Spleen (tissue), 11 donors: ENCODE measurements at regions not wholly inside any gene's neighbourhood (a gene's known extent, or its start where the extent isn't known, plus 50 kb on each side); places are given as distances from the start of the nearest gene placed in this dataset.

ENCODE experiments used
- DNase-seq: peaks from one replicate; pipeline ENCODE4 v3.0.0-alpha.2; 2020
- H3K27ac ChIP-seq, 8 donors: fragments of 200-600 bp; sonication (generic) in 7 of 8; 1 replicate in 4 of 8; 2 replicates in 4 of 8; pipeline versions ENCODE4 v1.5.0 to v1.8.0; 2016 to 2021; ENCODE audit warnings: inconsistent platforms in 4 of 8, mild to moderate bottlenecking in 4 of 8, moderate library complexity in 1 of 8
- H3K27me3 ChIP-seq, 7 donors: fragments of 200-600 bp; sonication (generic) in 6 of 7; replicated peaks in 1 of 7; 1 replicate in 4 of 7; 2 replicates in 3 of 7; pipeline versions ENCODE4 v1.5.0 to v1.8.0; 2016 to 2021; ENCODE audit warnings: inconsistent platforms in 3 of 7, mild to moderate bottlenecking in 1 of 7
- H3K36me3 ChIP-seq, 6 donors: fragments of 200-600 bp; sonication (generic) in 5 of 6; 1 replicate in 4 of 6; 2 replicates in 2 of 6; pipeline versions ENCODE4 v1.5.0 to v1.8.0; 2016 to 2021; ENCODE audit warnings: inconsistent platforms in 2 of 6
- H3K4me1 ChIP-seq, 6 donors: fragments of 200-600 bp; sonication (generic) in 5 of 6; 1 replicate in 3 of 6; 2 replicates in 3 of 6; pipeline versions ENCODE4 v1.5.0 to v1.8.0; 2016 to 2021; ENCODE audit warnings: inconsistent platforms in 3 of 6
- H3K4me3 ChIP-seq, 8 donors: fragments of 200-600 bp; sonication (generic) in 7 of 8; 1 replicate in 4 of 8; 2 replicates in 4 of 8; pipeline versions ENCODE4 v1.5.0 to v1.8.0; 2016 to 2021; ENCODE audit warnings: inconsistent platforms in 4 of 8, mild to moderate bottlenecking in 4 of 8, moderate library complexity in 2 of 8
- H3K9me3 ChIP-seq, 8 donors: fragments of 200-600 bp; sonication (generic) in 7 of 8; 1 replicate in 4 of 8; 2 replicates in 4 of 8; pipeline versions ENCODE4 v1.5.0 to v1.8.0; 2016 to 2021; ENCODE audit warnings: inconsistent platforms in 4 of 8
- POLR2A ChIP-seq, 3 donors: fragments of 450-650 bp; IDR thresholded peaks; one replicate each; pipeline ENCODE4 v1.5.1; 2017; ENCODE audit warnings: antibody characterized with exemption in 3 of 3, mild to moderate bottlenecking in 1 of 3
- POLR2AphosphoS5 ChIP-seq, 3 donors: sonication (generic); formaldehyde crosslinking; IDR thresholded peaks; one replicate each; pipeline ENCODE4 v1.5.1; 2017; ENCODE audit warnings: antibody characterized with exemption in 3 of 3
- WGBS, 5 donors: extraction: QIAGEN DNeasy Blood & Tissue Kit in 3 of 5; methylation state at CpG; one replicate each; pipeline versions ENCODE4 v1.1.5 to v1.1.7; 2013 to 2018; 5-methylcytosine and 5-hydroxymethylcytosine counted together
- intact Hi-C: fragments of 100-400 bp; cut with DNase I; formaldehyde crosslinking; loops from one replicate; pipeline ENCODE4 v1.15.0; 2023; ENCODE audit warnings: low total_unique reads
- small RNA-seq, 4 donors: library from RNA; depleted of rRNA; stranded (forward); fragments of <200 nt; gene quantifications; one replicate each; pipeline ENCODE3, GENCODE V24; 2016
- TF ChIP-seq, protein P1 (sequence below), 11 experiments: fragments of 200-600 bp in 7 of 11; fragments of 450-650 bp in 4 of 11; sonication (generic) in 4 of 11; IDR thresholded peaks in 8 of 11; conservative IDR thresholded peaks in 3 of 11; 1 replicate in 7 of 11; 2 replicates in 4 of 11; pipeline versions ENCODE4 v1.4.0 to v1.8.0; 2016 to 2021; ENCODE audit warnings: antibody characterized with exemption in 11 of 11, inconsistent platforms in 4 of 11, mild to moderate bottlenecking in 1 of 11
- donor health status: healthy with polysubstance abuse.
- donor health status: DM: no; HTN: no; CAD: no; lungs with moderate emphysema.
- donor health status: DM: no; HTN: no; CAD: no.
- donor health status: Bipolar disorder and iron deficiency.
- donor health status: healthy.
- donor health status: DM: no; HTN: no; CAD: no.
- donor health status: DM: yes; HTN: yes; CAD: no.

DNA sequence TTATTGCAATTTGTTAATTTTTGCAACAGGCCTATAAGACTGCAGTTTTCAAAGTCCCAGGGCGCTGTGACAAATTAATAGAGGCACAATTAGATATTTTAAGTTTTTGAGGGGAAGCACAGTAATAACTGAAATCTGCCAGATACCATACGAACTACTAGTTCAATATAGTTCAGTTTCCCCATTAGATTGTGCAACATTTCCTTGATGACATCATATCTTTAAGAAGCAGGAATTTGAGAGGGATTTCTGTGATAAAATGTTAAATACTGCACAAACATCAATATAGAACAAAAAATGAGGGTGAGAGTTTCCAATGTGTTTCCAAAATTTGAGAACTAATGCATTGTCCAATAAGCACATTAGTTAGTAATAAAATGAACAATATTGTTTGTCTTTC lies 56.7 kb upstream of the GRIN3A start:
- Histone ChIP-seq H3K9me3 (no peaks in the 10 kb centered on the region), H3K36me3 (no peaks in the 10 kb centered on the region), H3K27me3 (no peaks in the 10 kb centered on the region), H3K27ac (no peak overlapping the region), H3K4me1 (no peaks in the 10 kb centered on the region), H3K4me3 (no peak overlapping the region)
- DNase-seq, result no peak
- intact Hi-C loops, result no loop called here
- TF ChIP-seq, protein P1, sequence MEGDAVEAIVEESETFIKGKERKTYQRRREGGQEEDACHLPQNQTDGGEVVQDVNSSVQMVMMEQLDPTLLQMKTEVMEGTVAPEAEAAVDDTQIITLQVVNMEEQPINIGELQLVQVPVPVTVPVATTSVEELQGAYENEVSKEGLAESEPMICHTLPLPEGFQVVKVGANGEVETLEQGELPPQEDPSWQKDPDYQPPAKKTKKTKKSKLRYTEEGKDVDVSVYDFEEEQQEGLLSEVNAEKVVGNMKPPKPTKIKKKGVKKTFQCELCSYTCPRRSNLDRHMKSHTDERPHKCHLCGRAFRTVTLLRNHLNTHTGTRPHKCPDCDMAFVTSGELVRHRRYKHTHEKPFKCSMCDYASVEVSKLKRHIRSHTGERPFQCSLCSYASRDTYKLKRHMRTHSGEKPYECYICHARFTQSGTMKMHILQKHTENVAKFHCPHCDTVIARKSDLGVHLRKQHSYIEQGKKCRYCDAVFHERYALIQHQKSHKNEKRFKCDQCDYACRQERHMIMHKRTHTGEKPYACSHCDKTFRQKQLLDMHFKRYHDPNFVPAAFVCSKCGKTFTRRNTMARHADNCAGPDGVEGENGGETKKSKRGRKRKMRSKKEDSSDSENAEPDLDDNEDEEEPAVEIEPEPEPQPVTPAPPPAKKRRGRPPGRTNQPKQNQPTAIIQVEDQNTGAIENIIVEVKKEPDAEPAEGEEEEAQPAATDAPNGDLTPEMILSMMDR (IDR thresholded peaks at IDR 0.05 in 8 of 11, conservative IDR thresholded peaks at IDR 0.05 in 3 of 11), result no peak
- TF ChIP-seq POLR2A (IDR thresholded peaks at IDR 0.05) (no peak), POLR2AphosphoS5 (IDR thresholded peaks at IDR 0.05) (no peak)
- 47 to 68% (median 62%) methylated on average over 2 of the region's 2 CpGs for WGBS, 5 donors

- intact Hi-C loops, result no loop called here
- 69 to 91% (median 83%) methylated on average over 3 of the region's 3 CpGs for WGBS, 5 donors
- Histone ChIP-seq H3K4me1 (no peaks in the 10 kb centered on the region), H3K27me3 (no peaks in the 10 kb centered on the region), H3K36me3 (no peaks in the 10 kb centered on the region), H3K9me3 (no peaks in the 10 kb centered on the region), H3K27ac (no peak overlapping the region), H3K4me3 (no peak overlapping the region)
- DNase-seq, result no peak
- TF ChIP-seq POLR2A (IDR thresholded peaks at IDR 0.05) (no peak), POLR2AphosphoS5 (IDR thresholded peaks at IDR 0.05) (no peak)
- TF ChIP-seq, protein P1 (IDR thresholded peaks at IDR 0.05 in 8 of 11, conservative IDR thresholded peaks at IDR 0.05 in 3 of 11), result no peak
Observed at GRCh38 chr9:101792475-101792874, 54.0 kb upstream of the GRIN3A start.

DNA sequence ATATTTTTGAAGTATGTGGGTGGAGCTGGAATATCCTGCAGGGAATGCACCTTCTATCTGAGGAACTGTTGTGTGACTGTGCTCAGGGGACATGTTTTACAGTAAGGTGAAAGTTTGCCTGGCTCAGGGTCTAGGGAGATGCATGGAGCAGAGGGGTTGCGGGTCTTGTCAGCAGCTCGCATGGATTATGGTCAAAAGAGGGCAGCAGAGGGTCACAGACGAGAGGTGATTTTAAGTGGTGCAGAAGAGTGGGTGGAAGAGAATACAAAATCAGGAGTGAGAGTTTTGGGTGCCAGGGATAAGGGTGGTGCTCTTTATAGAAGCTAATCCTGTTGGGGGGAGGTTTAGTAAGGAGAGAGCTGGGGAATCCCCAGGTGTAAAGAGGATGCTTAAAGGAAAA lies 53.5 kb upstream of the GRIN3A start:
- intact Hi-C loops, result no loop called here
- Histone ChIP-seq H3K4me3 (no peak overlapping the region), H3K9me3 (no peaks in the 10 kb centered on the region), H3K27me3 (no peaks in the 10 kb centered on the region), H3K27ac (no peak overlapping the region), H3K36me3 (no peaks in the 10 kb centered on the region), H3K4me1 (no peaks in the 10 kb centered on the region)
- 10 to 23% (median 14%) methylated on average over 3 of the region's 3 CpGs for WGBS, 5 donors
- TF ChIP-seq POLR2A (IDR thresholded peaks at IDR 0.05) (no peak), POLR2AphosphoS5 (IDR thresholded peaks at IDR 0.05) (no peak)
- TF ChIP-seq, protein P1 (IDR thresholded peaks at IDR 0.05 in 8 of 11, conservative IDR thresholded peaks at IDR 0.05 in 3 of 11), result no peak
- no peak for DNase-seq

GRCh38 chr9:101791533-101791932 lies 53.1 kb upstream of the GRIN3A start:
- Histone ChIP-seq H3K27ac (no peak overlapping the region), H3K4me3 (no peak overlapping the region), H3K9me3 (no peaks in the 10 kb centered on the region), H3K27me3 (no peaks in the 10 kb centered on the region), H3K36me3 (no peaks in the 10 kb centered on the region), H3K4me1 (no peaks in the 10 kb centered on the region)
- DNase-seq, result no peak
- TF ChIP-seq, protein P1 (IDR thresholded peaks at IDR 0.05 in 8 of 11, conservative IDR thresholded peaks at IDR 0.05 in 3 of 11), result no peak
- TF ChIP-seq POLR2AphosphoS5 (IDR thresholded peaks at IDR 0.05), result no peak
- TF ChIP-seq POLR2A (IDR thresholded peaks at IDR 0.05), result no peak
- intact Hi-C loops, result no loop called here
- 67 to 75% (median 72%) methylated on average over 6 of the region's 6 CpGs for WGBS, 5 donors

Small RNAs in the stretch of these regions (small RNA-seq; reads per million reads assigned to genes)
- 0 reads per million in 4 donors for gene RNU6-329P
